ENCODE measurements at regions not wholly inside any gene's neighbourhood (a gene's known extent, or its start where the extent isn't known, plus 50 kb on each side); places are given as distances from the start of the nearest gene placed in this dataset.
"Not testable (repeated sequence)": the region's sequence is repeated elsewhere in the genome, so short reads cannot be mapped to it uniquely, and the experiment has no call there.

DNA sequence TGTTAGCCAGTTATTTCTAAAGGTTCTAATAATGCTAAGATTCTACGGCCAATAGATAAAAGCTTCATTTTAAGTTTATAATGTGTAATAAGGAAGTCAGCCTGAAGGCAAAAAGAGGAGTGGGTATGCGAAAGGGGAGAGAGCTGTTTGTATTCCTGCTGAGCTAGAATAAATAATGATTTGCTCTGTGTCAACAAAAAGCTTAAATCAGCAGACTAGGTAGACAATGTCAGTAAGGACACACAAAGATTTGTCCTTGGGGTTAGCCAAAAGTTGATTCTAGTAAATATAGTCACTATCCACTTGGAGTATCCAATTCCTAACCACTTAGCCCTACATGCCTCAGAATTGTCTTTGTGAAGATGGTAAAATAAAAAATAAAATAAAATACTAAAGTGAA is 90.3 kb upstream of the GRIA3 start:
- Histone ChIP-seq H3K9me3 (no peaks in the 10 kb centered on the region), H3K4me1 (no peaks in the 10 kb centered on the region), H3K4me3 (no peak overlapping the region), H3K27ac (no peak overlapping the region), H3K27me3 (no peaks in the 10 kb centered on the region), H3K36me3 (ENCODE audit: low read depth, missing control alignments) (no peaks in the 10 kb centered on the region)
- 78 to 96% methylated on average over 2 of the region's 2 CpGs for WGBS, 2 donors
- TF ChIP-seq POLR2A (IDR thresholded peaks at IDR 0.05), result no peak
- TF ChIP-seq, protein P1, sequence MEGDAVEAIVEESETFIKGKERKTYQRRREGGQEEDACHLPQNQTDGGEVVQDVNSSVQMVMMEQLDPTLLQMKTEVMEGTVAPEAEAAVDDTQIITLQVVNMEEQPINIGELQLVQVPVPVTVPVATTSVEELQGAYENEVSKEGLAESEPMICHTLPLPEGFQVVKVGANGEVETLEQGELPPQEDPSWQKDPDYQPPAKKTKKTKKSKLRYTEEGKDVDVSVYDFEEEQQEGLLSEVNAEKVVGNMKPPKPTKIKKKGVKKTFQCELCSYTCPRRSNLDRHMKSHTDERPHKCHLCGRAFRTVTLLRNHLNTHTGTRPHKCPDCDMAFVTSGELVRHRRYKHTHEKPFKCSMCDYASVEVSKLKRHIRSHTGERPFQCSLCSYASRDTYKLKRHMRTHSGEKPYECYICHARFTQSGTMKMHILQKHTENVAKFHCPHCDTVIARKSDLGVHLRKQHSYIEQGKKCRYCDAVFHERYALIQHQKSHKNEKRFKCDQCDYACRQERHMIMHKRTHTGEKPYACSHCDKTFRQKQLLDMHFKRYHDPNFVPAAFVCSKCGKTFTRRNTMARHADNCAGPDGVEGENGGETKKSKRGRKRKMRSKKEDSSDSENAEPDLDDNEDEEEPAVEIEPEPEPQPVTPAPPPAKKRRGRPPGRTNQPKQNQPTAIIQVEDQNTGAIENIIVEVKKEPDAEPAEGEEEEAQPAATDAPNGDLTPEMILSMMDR (IDR thresholded peaks at IDR 0.05), result no peak
- intact Hi-C loops (cut with DNase I; ENCODE audit: low total_unique reads), result no loop called here
- DNase-seq, result no peak

DNA sequence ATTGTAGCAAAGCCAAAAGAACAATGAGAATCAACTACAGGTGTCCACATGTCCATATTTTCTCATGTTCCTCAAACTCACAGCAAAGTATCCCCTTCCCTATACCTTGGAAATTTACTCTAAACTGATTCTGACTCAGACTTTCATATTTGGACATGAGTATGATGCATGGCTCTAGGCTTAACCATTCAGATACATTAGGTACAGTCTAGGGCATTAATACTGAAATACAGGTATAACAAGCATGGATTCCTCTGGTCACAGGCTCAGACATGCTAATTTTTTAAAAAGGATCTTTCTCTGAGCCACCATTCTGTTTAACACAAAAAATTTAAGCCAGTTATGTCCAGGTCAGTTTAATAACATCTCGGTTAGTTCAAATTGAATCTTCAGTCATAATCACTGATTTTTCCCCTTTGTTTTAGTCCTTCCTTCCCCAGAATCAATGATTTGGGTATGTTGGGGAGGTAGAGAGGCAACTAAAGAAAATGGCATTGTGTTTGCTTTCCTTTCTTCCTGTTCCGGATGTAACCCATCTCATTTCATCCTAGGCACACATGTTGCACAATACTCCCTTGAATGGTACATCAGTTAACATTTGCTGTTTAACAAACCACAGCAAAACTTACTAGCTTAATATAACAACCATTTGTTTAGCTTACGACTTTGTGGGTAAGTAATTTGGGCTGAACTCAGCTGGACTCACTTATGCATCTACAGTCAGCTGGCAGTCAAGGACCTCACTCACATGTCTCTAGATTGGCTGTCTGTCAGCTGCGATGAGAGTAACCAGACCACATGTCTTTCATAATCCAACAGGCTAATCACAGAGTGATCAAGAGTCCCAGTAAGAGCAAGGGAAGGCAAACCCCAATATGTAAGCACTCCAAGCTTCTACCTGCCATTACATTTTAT is 75.3 kb upstream of the GRIA3 start:
- WGBS, 2 donors, result 90 to 93% methylated on average over 4 of the region's 4 CpGs
- intact Hi-C loops (cut with DNase I; ENCODE audit: low total_unique reads), result no loop called here

DNA sequence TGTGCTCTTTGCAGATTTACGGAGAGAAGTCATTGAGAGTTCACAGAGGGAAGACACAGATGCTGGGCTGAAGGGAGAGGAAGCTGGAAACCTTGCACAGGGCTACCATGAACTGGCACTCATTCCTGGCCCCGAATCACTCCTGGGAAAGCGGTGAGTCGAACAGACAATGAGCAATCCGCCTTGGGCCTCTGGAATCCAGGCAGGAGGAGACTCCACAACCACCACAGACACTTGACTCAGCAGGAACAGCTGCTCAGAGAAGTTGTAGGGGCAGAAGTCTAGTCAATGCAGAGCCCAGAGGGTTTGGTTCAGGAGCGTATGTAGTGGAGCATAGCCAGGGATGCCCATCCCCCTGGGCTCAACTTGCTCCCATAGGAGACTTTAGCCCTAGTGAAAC is 62.8 kb upstream of the GRIA3 start:
- no peaks in the 10 kb centered on the region for H3K4me1 ChIP-seq
- H3K4me3 ChIP-seq, result no peak overlapping the region
- TF ChIP-seq, protein P1 (IDR thresholded peaks at IDR 0.05), result no peak
- no peak for TF ChIP-seq POLR2A (IDR thresholded peaks at IDR 0.05)
- no peaks in the 10 kb centered on the region for H3K27me3 ChIP-seq
- 93 to 97% methylated on average over 5 to 6 of the region's 6 CpGs for WGBS, 2 donors
- no peak overlapping the region for H3K27ac ChIP-seq
- intact Hi-C loops (cut with DNase I; ENCODE audit: low total_unique reads), result no loop called here
- DNase-seq, result no peak
- H3K9me3 ChIP-seq, result no peaks in the 10 kb centered on the region
- H3K36me3 ChIP-seq (ENCODE audit: low read depth, missing control alignments), result no peaks in the 10 kb centered on the region

More for the DNA sequence above, 75.3 kb upstream of the GRIA3 start:
- H3K27me3 ChIP-seq, result no peaks in the 10 kb centered on the region
- no peak for DNase-seq
- H3K36me3 ChIP-seq (ENCODE audit: low read depth, missing control alignments), result no peaks in the 10 kb centered on the region
- H3K4me3 ChIP-seq, result no peak overlapping the region
- H3K27ac ChIP-seq, result no peak overlapping the region
- H3K4me1 ChIP-seq, result no peaks in the 10 kb centered on the region
- no peaks in the 10 kb centered on the region for H3K9me3 ChIP-seq
- no peak for TF ChIP-seq POLR2A (IDR thresholded peaks at IDR 0.05)
- TF ChIP-seq, protein P1 (IDR thresholded peaks at IDR 0.05), result no peak

DNA sequence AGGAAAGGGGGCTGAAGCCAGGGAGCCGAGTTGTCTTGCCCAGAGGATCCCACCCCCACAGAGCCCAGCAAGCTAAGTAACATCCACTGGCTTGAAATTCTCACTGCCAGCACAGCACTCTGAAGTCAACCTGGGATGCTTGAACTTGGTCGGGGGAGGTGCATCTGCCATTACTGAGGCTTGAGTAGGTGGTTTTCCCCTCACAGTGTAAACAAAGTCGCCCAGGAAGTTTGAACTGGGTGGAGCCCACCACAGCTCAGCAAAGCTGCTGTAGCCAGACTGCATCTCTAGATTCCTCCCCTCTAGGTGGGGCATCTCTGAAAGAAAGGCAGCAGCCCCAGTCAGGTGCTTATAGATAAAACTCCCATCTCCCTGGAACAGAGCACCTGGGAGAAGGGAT is 54.3 kb upstream of the GRIA3 start:
- H3K4me1 ChIP-seq; DNase-seq; H3K4me3 ChIP-seq; H3K27ac ChIP-seq; H3K9me3 ChIP-seq; intact Hi-C loops (cut with DNase I; ENCODE audit: low total_unique reads); H3K36me3 ChIP-seq (ENCODE audit: low read depth, missing control alignments); H3K27me3 ChIP-seq: not testable (repeated sequence)
- 88% methylated on average over 3 of the region's 3 CpGs; no CpG with 5 or more reads in 1 of the 2 donors for WGBS, 2 donors

Small RNAs in the stretch of these regions (microRNA-seq; reads per million reads assigned to microRNA genes)
- 0 reads per million in 2 donors for gene MIR3672 (ENCODE audit: borderline number of aligned reads in 2 of 2, borderline replicate concordance in 1 of 2)

Small RNAs in the stretch of these regions (small RNA-seq; reads per million reads assigned to genes)
- 0 reads per million in 2 donors for gene MIR3672
- gene RF00012, result 0 reads per million in 2 donors

Measured in testis (tissue), 2 donors.